IPS DF 4.7 (cell line): ENCODE measurements at regions not wholly inside any gene's neighbourhood (a gene's known extent, or its start where the extent isn't known, plus 50 kb on each side); places are given as distances from the start of the nearest gene placed in this dataset.

Experiments
- DNase-seq: peaks from one replicate; pipeline ENCODE4 v3.0.0-alpha.2; 2013; ENCODE audit warnings: low spot score; ENCODE audit errors: extremely low read depth

- no peak for DNase-seq
Measured at GRCh38 chr6:125489579-125490285, 188.0 kb upstream of the HDDC2 start.

- DNase-seq: no peak
Measured at GRCh38 chr6:125491860-125492618, 190.3 kb upstream of the HDDC2 start.

GRCh38 chr6:125498606-125499005, 196.8 kb upstream of the HDDC2 start:
- DNase-seq: no peak

- DNase-seq: no peak
Measured at GRCh38 chr6:125499535-125499934, 197.8 kb upstream of the HDDC2 start.

- no peak for DNase-seq
Measured at GRCh38 chr6:125503181-125503580, 201.4 kb upstream of the HDDC2 start.

- no peak for DNase-seq
Measured at GRCh38 chr6:125507987-125508655, 206.4 kb upstream of the HDDC2 start.

GRCh38 chr6:125508793-125509192, 207.0 kb upstream of the HDDC2 start:
- DNase-seq: no peak

- DNase-seq: no peak
Measured at GRCh38 chr6:125509477-125509876, 207.7 kb upstream of the HDDC2 start.

GRCh38 chr6:125510405-125510804, 208.6 kb upstream of the HDDC2 start:
- DNase-seq: no peak

GRCh38 chr6:125511809-125512396, 210.1 kb upstream of the HDDC2 start:
- DNase-seq: no peak

GRCh38 chr6:125512621-125513020, 210.9 kb upstream of the HDDC2 start:
- no peak for DNase-seq

- no peak for DNase-seq
Measured at GRCh38 chr6:125513978-125514377, 212.2 kb upstream of the HDDC2 start.

GRCh38 chr6:125516644-125517043, 214.9 kb upstream of the HDDC2 start:
- no peak for DNase-seq

- no peak for DNase-seq
Measured at GRCh38 chr6:125519367-125519766, 217.6 kb upstream of the HDDC2 start.

GRCh38 chr6:125524356-125524755, 222.6 kb upstream of the HDDC2 start:
- no peak for DNase-seq

- no peak for DNase-seq
Measured at GRCh38 chr6:125526007-125526720, 223.3 kb upstream of the HEY2 start.

- no peak for DNase-seq
Measured at GRCh38 chr6:125528621-125529041, 220.8 kb upstream of the HEY2 start.

GRCh38 chr6:125529061-125529460, 220.4 kb upstream of the HEY2 start:
- DNase-seq: no peak

- DNase-seq: no peak
Measured at GRCh38 chr6:125533710-125534397, 215.6 kb upstream of the HEY2 start.

GRCh38 chr6:125534430-125535263, 214.8 kb upstream of the HEY2 start:
- DNase-seq: no peak
